Activated CD4-positive, alpha-beta T cell treated with anti-CD3 and anti-CD28 coated beads for 24 hours (primary cell): ENCODE measurements at regions not wholly inside any gene's neighbourhood (a gene's known extent, or its start where the extent isn't known, plus 50 kb on each side); places are given as distances from the start of the nearest gene placed in this dataset.
"Not testable (repeated sequence)": the region's sequence is repeated elsewhere in the genome, so short reads cannot be mapped to it uniquely, and the experiment has no call there.

Experiments
- DNase-seq, 2 donors: peaks; one replicate each; pipeline ENCODE4 v3.0.0-alpha.2; 2020; ENCODE audit warnings: low read depth in 2 of 2

GRCh38 chr3:170656284-170656683 is 70.4 kb upstream of the SLC7A14 start:
- no peak for DNase-seq

- no peak for DNase-seq
These were observed 67.9 kb upstream of the SLC7A14 start for GRCh38 chr3:170653801-170654200.

GRCh38 chr3:170651260-170651845 is 65.5 kb upstream of the SLC7A14 start:
- no peak for DNase-seq

DNA sequence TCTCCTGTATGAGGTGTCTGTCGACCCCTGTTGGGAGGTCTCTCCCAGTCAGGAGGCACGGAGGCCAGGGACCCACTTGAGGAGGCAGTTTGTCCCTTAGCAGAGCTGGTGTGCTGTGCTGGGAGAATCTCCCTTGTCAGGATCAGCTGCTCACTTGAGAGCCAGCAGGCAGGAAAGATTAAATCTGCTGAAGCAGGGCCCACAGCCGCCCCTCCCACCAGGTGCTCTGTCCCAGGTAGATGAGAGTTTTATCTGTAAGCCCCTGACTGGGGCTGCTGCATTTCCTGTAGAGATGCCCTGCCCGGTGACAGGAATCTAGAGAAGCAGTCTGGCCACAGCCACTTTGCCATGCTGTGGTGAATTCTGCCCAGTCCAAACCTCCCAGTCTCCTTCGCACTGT is 64.7 kb upstream of the SLC7A14 start:
- DNase-seq = not testable (repeated sequence)

DNA sequence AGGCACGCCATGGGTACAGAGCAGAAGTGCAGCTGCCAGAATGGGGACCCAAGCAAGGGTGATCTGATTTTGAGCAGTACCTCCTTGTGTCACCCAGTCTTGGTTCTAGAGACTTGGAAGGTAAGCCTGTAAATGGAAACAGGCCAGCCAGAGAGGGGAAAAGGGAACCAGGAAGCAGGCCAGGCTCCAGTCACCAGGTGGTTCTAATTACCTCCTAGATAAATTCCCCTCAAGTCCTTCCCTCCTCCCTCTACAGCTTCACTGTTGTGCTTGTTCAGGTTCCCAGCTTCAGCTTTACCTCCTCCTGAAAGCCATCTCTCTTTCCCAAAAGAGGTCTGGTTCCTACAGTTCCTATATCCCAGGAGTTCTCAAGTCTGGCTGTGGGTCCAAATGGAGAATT is 58.8 kb upstream of the SLC7A14 start:
- DNase-seq = no peak

- DNase-seq = no peak
These were observed 58.0 kb upstream of the SLC7A14 start for GRCh38 chr3:170643831-170644230.

- DNase-seq = no peak
These were observed 57.2 kb upstream of the SLC7A14 start for GRCh38 chr3:170642882-170643601.

GRCh38 chr3:170641510-170642236 is 55.8 kb upstream of the SLC7A14 start:
- no peak for DNase-seq

DNA sequence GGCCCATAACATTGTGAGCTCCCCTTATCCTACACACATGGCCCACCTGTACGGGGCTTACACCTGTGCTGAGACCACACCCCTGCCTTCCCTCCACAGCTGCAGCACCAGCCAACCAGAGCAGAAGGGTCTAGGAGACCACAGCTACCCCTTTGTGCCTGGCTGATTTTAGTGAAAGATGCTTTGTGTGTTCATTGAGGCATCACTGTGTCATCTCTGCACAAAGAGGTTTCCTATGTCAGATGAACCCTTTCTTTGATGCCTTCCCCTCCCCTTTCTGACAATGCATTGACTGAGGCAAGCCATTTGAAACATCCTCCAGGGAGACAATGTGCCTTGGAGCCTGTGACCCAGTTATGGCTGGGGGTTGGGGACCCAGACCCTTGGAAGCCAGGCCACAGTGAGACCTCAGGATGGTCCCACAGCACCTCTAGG is 54.9 kb upstream of the SLC7A14 start:
- no peak for DNase-seq

DNA sequence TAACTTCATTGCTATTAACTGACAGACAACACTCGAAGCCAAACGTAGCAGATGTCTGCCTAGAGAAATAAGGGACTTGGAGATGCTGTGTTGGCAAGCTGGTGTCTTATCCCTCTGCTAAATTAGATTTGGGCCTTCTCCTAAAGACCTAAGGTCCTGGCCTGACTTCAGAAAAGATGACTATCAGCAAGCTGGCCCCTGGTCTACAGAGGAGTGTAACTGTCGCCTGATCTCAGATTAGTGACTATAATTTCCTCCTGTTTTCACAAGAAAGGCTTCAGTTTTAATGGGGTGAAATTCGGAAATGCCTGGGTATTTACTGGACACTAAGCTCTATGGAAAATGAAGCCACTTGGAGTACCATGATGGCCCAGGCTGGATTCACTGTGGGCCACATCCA is 53.1 kb upstream of the SLC7A14 start:
- no peak for DNase-seq

DNA sequence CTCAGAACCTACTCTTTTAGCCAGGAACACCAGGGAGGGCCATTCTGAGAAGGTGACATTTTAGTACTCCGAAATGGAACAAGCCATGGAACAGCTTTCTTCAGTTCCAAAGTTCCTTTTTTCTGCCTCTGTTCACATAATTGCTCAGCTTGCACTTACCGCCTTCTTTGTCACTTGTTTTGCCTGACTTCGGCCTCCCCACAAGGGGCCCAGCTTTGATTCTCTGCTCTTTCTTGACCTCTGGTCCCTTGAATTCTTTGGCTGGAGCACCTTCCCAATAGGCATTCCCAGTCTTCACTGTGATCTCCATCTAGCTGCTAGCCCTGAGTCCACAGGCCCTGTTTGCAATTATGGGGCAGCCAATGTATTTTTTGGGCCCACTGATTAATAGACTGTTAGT is 51.4 kb upstream of the SLC7A14 start:
- no peak for DNase-seq

DNA sequence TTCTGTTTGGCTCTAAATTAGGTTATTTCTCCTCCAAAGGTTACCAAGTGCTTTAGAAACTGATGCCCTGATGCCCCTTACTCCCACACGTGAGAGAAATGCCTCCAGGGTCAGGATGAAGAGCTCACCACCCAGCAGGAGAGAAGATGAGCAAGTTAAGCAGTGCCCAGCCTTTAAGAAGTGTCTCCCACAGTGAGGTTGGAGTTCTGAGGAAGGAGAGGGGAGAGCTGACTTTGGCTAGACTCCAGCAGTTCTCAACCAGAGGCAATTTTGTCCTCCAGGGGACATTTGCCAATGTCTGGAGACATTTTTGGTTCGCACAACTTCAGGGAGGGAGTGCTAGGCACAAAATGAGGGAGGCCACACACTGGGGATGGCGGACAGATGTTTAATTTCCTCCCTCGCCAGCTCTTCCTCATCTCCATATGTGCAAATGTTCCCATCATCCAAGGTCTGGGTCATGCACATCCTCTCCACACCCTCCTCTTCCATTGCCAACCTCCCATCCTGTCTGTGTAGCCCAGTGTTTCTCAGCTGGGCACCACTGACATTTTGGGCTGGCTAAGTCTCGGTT is 50.6 kb upstream of the SLC7A14 start:
- DNase-seq = no peak
